Activated CD8-positive, alpha-beta T cell treated with anti-CD3 and anti-CD28 coated beads, Interleukin-2, amount 10 ng/mL, durations not matched to agents 7 days and 5 days (primary cell): ENCODE measurements at regions not wholly inside any gene's neighbourhood (a gene's known extent, or its start where the extent isn't known, plus 50 kb on each side); places are given as distances from the start of the nearest gene placed in this dataset.
A peak's percentile ranks its signal among the peaks of the same experiment; 100 is the strongest.

Experiments used
- ATAC-seq: fragments of 150-1000 bp; cut with Tn5 transposase; one replicate; pipeline ENCODE4 v1.10.0; 2021; ENCODE audit warnings: moderate library complexity
- CTCF ChIA-PET: fragments of 350-600 bp; sonication (Branson Sonifier 250); formaldehyde crosslinking; loops from one replicate; lab custom pipeline; 2021; ENCODE audit warnings: antibody characterized with exemption; lab: Charles Lee
- POLR2A ChIA-PET: fragments of 350-600 bp; sonication (Branson Sonifier 250); formaldehyde crosslinking; loops from one replicate; lab custom pipeline; 2021; ENCODE audit warnings: antibody characterized with exemption; lab: Charles Lee
- DNase-seq: peaks from one replicate; pipeline ENCODE4 v3.0.0-alpha.2; 2020
- H3K27ac Mint-ChIP-seq: one replicate; pipeline ENCODE4 v1.8.0; 2021; ENCODE audit warnings: mild to moderate bottlenecking, mixed read lengths
- H3K27me3 Mint-ChIP-seq: one replicate; pipeline ENCODE4 v1.8.0; 2021; ENCODE audit warnings: low read depth, mixed read lengths
- H3K36me3 Mint-ChIP-seq: one replicate; pipeline ENCODE4 v1.8.0; 2021; ENCODE audit warnings: low read depth, mixed read lengths
- H3K4me1 Mint-ChIP-seq: one replicate; pipeline ENCODE4 v1.8.0; 2021; ENCODE audit warnings: low read depth, mixed read lengths
- H3K4me3 Mint-ChIP-seq: one replicate; pipeline ENCODE4 v1.8.0; 2021; ENCODE audit warnings: mild to moderate bottlenecking, mixed read lengths
- H3K9me3 Mint-ChIP-seq: one replicate; pipeline ENCODE4 v1.8.0; 2022; ENCODE audit warnings: mixed read lengths; ENCODE audit not compliant: insufficient read depth

GRCh38 chr2:42932271-42933151 is 140.1 kb upstream of the HAAO start:
- Mint-ChIP-seq H3K4me3 (no peak overlapping the region), H3K27ac (no peak overlapping the region), H3K4me1 (no peaks in the 10 kb centered on the region), H3K27me3 (no peaks in the 10 kb centered on the region), H3K9me3 (no peaks in the 10 kb centered on the region), H3K36me3 (no peaks in the 10 kb centered on the region)
- ATAC-seq, result no peak
- DNase-seq, result no peak
- CTCF ChIA-PET, result interaction anchor here (1.0 to 1.5 kb wide), 3 partner anchors 8 to 15 kb away, joined by 3 to 5 read pairs (median 4); no protein-coding TSS in a partner anchor
- POLR2A ChIA-PET, result no interaction called here

GRCh38 chr2:42931818-42932195 is 139.4 kb upstream of the HAAO start:
- H3K27me3 Mint-ChIP-seq, result no peaks in the 10 kb centered on the region
- CTCF ChIA-PET, result interaction anchor here (1.3 to 1.5 kb wide), 2 partner anchors 8 to 15 kb away, joined by 4 to 5 read pairs; no protein-coding TSS in a partner anchor
- no peak overlapping the region for H3K4me3 Mint-ChIP-seq
- DNase-seq (no peak), ATAC-seq (no peak)
- POLR2A ChIA-PET, result no interaction called here
- H3K9me3 Mint-ChIP-seq, result no peaks in the 10 kb centered on the region
- no peaks in the 10 kb centered on the region for H3K4me1 Mint-ChIP-seq
- H3K27ac Mint-ChIP-seq, result no peak overlapping the region
- no peaks in the 10 kb centered on the region for H3K36me3 Mint-ChIP-seq

GRCh38 chr2:42931146-42931817 is 138.9 kb upstream of the HAAO start:
- no peak overlapping the region for H3K27ac Mint-ChIP-seq
- H3K27me3 Mint-ChIP-seq, result no peaks in the 10 kb centered on the region
- CTCF ChIA-PET, result no interaction called here
- no peaks in the 10 kb centered on the region for H3K9me3 Mint-ChIP-seq
- ATAC-seq (no peak), DNase-seq (no peak)
- no peaks in the 10 kb centered on the region for H3K4me1 Mint-ChIP-seq
- POLR2A ChIA-PET, result no interaction called here
- H3K36me3 Mint-ChIP-seq, result no peaks in the 10 kb centered on the region
- no peak overlapping the region for H3K4me3 Mint-ChIP-seq

DNA sequence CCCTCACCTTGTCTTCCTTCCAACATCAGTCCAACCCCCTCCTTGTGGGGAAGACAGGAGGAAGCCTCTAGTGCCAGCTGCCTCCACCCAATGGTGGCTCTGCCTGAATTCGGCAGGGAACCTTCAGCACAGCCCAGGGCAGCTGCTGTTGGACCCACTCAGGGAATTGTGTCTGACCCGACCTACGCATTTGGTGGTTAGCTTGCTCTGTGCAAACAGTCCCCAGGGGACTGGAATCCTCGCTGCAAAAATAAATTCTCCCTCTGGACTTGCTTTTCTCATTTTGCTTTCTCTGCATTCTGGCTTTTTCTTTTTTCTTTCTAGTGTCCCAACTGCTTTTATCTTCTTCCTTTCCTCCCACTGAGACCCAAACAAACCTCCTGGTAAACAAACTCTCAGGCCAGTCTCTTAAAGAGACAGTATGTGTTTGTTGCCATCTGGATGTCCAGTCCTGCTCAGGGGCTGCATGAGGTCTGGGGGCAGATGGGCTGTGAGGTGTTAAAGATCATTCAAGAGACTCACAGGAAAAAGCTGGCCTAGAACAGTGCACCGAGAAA is 137.7 kb upstream of the HAAO start:
- POLR2A ChIA-PET, result no interaction called here
- Mint-ChIP-seq H3K27ac (no peak overlapping the region), H3K4me3 (no peak overlapping the region), H3K9me3 (no peaks in the 10 kb centered on the region), H3K4me1 (no peaks in the 10 kb centered on the region), H3K36me3 (no peaks in the 10 kb centered on the region), H3K27me3 (no peaks in the 10 kb centered on the region)
- CTCF ChIA-PET, result interaction anchor here (1.1 kb wide), 1 partner anchor 71 kb away, joined by 4 read pairs; no protein-coding TSS in a partner anchor
- DNase-seq (no peak), ATAC-seq (no peak)

GRCh38 chr2:42929546-42930024 is 137.2 kb upstream of the HAAO start:
- H3K4me3 Mint-ChIP-seq, result no peak overlapping the region
- no peaks in the 10 kb centered on the region for H3K36me3 Mint-ChIP-seq
- no peaks in the 10 kb centered on the region for H3K27me3 Mint-ChIP-seq
- ChIA-PET CTCF (interaction anchor here (1.1 kb wide), 1 partner anchor 70 kb away, joined by 4 read pairs; no protein-coding TSS in a partner anchor), POLR2A (no interaction called here)
- DNase-seq, result no peak
- H3K9me3 Mint-ChIP-seq, result no peaks in the 10 kb centered on the region
- no peak for ATAC-seq
- no peaks in the 10 kb centered on the region for H3K4me1 Mint-ChIP-seq
- no peak overlapping the region for H3K27ac Mint-ChIP-seq

- CTCF ChIA-PET, result interaction anchor here (1.1 kb wide), 1 partner anchor 70 kb away, joined by 4 read pairs; no protein-coding TSS in a partner anchor
Measured at GRCh38 chr2:42928692-42929545, 136.5 kb upstream of the HAAO start.

GRCh38 chr2:42928161-42928691 is 135.8 kb upstream of the HAAO start:
- Mint-ChIP-seq H3K27me3 (no peaks in the 10 kb centered on the region), H3K4me1 (peaks cover 4% of the 10 kb centered on the region), H3K27ac (no peak overlapping the region), H3K9me3 (no peaks in the 10 kb centered on the region), H3K36me3 (no peaks in the 10 kb centered on the region), H3K4me3 (no peak overlapping the region)
- POLR2A ChIA-PET, result no interaction called here
- CTCF ChIA-PET, result no interaction called here
- no peak for ATAC-seq
- DNase-seq, result no peak

More at GRCh38 chr2:42928692-42929545, 136.5 kb upstream of the HAAO start:
- Mint-ChIP-seq H3K27ac (no peak overlapping the region), H3K4me3 (no peak overlapping the region), H3K9me3 (no peaks in the 10 kb centered on the region), H3K36me3 (no peaks in the 10 kb centered on the region), H3K4me1 (peaks cover 2% of the 10 kb centered on the region), H3K27me3 (no peaks in the 10 kb centered on the region)
- ATAC-seq, result peak; percentile 31
- POLR2A ChIA-PET, result no interaction called here
- DNase-seq, result no peak

DNA sequence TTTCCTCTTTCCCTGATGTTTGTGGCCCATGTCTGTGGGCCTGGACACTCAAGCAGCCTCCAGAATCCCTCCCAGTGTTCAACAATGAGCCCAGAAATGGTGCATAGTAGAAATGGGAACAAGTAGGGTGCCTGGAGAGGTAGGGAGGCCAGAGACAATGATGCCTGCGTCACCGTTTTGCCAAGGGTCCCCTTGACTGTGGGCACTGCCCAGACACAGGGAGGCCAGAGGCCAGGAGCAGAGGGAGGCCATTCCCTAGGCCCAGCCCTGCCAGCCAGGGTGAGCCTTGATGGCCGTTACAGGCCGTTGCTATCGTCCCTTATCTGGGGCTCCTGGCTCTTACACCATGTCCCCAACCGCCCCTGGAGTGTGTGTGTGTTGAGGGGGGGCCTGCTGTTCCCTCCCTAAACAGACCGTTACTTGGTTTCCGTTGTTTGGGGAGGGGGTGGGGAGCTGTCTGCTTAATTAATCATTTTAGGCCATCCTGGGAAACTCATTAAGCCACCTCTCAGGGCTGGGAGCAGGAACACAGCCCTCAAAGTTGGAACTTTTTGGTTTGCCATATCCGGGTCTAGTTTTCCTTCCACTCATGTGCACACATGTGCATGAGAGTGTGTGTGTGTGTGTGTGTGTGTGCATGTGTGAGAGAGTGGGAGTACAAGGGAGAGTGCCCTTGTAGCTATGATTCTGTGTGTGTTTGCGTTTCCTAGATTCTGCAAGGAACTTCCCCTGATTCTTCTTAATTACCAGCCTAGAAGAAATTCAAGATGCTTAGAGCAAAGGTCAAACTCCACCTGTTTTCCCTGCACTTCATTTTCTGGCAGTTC is 135.2 kb upstream of the HAAO start:
- no peaks in the 10 kb centered on the region for H3K36me3 Mint-ChIP-seq

DNA sequence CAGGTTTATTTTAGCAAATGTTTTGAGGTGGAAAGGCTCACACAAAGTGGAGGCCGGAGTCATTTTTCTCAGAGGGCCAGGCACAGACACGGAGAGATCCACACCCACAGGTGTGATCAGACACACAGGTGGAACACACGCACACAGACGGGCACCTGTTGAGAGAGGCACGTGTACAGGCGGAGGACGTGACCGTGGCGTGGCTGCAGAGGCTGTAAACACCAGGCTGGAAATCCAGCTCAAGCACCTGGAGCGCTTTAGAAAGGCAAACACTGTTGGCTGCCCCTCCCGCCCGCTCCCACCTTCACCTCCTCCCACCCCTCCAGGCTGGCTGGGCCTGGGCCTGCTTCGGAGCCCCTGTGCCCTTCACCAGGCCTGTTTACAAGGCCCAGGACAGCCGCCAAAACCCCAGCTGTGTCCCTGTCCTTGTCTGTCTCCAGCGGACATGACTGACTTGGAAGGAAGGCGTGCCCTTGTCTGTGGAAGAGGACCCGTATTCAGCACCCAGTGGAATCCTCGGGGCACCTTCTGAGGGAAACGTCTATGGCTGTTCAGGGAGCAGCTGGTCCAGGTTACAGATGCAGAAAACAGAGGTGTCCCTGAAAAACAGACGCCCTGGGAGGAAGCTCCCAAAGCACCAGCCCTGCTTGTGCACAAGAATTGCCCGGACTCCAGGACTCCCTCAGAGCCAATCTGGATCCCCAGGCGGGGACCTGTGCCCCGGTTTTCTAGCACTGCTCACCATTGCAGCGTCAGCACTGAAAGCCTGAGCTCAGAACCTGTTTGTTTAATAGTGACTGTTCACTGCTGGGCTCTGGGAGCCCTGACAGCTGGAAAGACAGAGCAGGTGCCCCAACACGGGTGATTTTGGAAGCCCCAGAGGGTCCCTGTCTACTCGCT is 134.3 kb upstream of the HAAO start:
- ATAC-seq (no peak), DNase-seq (no peak)
- no peaks in the 10 kb centered on the region for H3K9me3 Mint-ChIP-seq
- H3K27ac Mint-ChIP-seq, result no peak overlapping the region
- H3K27me3 Mint-ChIP-seq, result no peaks in the 10 kb centered on the region
- ChIA-PET POLR2A (no interaction called here), CTCF (no interaction called here)
- no peaks in the 10 kb centered on the region for H3K36me3 Mint-ChIP-seq
- H3K4me1 Mint-ChIP-seq, result peaks cover 4% of the 10 kb centered on the region
- H3K4me3 Mint-ChIP-seq, result no peak overlapping the region

More for the DNA sequence above, 135.2 kb upstream of the HAAO start:
- ATAC-seq, result no peak
- Mint-ChIP-seq H3K27me3 (no peaks in the 10 kb centered on the region), H3K27ac (no peak overlapping the region), H3K4me3 (no peak overlapping the region), H3K9me3 (no peaks in the 10 kb centered on the region), H3K4me1 (peaks cover 4% of the 10 kb centered on the region)
- ChIA-PET POLR2A (no interaction called here), CTCF (no interaction called here)
- DNase-seq, result no peak
